NCI-H446 (cell line): ENCODE measurements at regions not wholly inside any gene's neighbourhood (a gene's known extent, or its start where the extent isn't known, plus 50 kb on each side); places are given as distances from the start of the nearest gene placed in this dataset.
"Not testable (repeated sequence)": the region's sequence is repeated elsewhere in the genome, so short reads cannot be mapped to it uniquely, and the experiment has no call there.

ENCODE experiments used
- DNase-seq, 2 experiments: peaks; one replicate each; lab custom pipeline; 2025; lab: John Stamatoyannopoulos, UW

DNA sequence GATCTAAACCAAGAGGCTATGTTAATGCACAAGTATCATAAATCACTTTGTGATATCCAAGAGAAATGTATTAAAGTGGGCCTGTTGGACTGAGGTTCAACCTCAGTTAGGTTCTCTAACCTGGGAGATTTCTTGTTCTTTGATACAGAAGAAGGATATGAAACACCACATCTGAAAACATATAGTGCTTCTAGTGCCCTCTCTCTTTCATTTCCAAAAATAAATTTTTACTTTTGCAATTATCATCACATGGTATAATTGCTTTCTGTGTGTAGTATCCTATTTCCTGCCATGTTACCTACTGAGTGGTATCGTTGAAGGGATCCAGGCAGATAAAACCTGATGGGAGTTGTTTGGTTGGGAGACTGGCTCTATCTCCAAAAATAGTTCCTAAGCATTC is 264.9 kb downstream of the CCER1 start:
- DNase-seq, result no peak

DNA sequence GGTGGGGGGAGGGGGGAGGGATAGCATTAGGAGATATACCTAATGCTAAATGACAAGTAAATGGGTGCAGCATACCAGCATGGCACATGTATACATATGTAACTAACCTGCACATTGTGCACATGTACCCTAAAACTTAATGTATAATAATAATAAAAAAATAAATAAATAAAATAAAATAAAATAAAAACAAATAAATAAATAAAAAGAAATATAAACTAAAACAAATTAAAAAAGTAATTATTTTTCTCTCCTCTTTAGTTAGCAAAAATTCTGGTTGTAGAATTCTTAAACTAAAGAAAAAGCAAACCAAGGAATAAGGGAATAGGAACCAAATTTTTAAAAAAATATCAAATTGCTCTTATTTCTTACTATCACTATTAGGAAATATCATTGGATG is 267.3 kb downstream of the CCER1 start:
- not testable (repeated sequence) for DNase-seq

DNA sequence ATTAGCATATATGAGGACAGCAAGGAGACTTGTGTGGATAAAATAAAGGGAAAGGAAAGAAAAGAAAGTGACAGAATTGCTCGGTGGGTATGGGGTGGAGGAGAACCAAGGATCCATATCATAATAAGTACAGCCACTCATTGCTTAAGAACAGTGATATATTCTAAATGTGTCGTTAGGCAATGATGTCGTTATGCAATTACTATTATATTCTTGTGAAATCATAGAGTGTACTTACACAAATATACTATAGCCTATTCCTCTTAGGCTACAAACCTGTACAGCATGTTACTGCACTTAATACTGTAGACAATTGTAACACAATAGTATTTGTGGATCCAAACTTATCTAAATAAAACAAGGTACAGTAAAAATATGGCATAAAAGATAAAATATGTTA is 271.1 kb downstream of the CCER1 start:
- no peak for DNase-seq

DNA sequence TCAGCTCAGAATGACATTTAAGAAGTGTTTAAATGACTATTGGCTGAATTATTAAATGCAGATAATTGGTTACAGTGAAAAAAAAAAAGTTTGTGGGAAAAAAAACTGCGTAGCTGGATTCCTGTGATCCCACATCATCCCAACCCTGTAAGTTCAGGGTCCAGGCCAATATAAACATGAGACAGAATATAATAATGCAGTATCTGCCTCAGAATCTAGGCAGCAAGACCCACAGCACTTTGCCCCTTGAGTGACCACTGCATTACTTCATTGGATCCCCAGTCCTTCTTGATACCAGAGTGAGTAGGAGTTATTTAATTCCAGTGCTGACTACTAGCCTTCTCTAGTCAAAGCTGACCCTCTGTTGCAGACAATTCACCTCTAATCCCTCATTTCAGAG is 272.6 kb downstream of the CCER1 start:
- no peak for DNase-seq

DNA sequence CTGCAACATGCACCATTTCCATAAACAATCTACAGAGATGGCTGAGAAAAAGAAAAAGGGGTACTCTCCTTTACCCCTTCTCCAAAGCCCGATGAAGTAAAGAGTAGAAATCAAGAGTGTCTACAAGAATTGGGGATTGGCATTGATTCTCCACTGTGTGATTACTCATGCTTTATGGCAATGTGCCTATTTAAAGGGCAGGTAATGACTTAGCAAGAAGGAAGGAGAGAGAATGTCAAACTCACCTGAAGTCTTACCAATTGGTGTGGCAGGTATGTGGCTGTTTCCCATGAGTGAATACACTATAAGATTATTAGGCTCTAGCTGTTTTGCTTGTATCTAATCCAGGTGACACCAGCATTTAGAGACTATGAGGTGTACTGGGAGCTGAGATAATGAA is 275.3 kb downstream of the CCER1 start:
- no peak for DNase-seq

DNA sequence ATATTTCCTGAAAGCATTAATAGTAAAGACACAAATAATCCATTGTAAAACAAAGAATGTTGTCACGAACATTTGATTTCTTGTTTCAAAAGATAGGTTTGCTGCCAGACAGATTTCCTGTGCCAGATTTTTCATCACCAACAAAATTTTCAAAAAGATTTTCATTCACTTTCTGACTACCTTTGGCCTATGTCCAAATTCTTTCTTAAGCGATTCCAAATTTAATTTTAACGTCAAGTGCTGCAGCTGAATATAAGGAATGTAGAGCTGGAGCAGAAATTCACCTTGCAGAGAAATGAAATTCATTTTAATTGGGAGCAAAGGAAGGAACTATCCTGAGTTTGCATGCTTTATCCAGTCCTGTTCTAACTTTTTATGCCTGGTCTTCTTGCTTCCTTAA is 277.4 kb downstream of the CCER1 start:
- peak in 1 of 2 experiments; percentile 6 for DNase-seq

DNA sequence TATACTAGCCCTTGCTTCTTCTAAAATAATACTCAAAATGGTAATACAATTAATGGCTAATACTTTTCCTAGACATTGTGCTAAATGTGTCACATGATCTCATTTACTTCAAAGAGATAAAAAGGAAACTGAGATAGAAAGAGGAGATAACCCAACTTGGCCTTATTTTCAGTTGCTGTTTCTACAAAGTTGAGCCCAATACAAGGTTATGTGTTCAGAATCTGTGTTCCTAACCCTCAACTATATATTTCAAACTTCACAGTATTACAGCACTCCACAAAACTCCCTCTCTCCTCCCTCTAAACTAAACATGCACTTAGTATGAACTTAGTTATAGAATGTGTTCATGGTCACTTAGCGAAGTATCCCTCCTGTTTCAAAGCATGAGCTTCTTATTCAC is 277.9 kb downstream of the CCER1 start:
- DNase-seq, result no peak

DNA sequence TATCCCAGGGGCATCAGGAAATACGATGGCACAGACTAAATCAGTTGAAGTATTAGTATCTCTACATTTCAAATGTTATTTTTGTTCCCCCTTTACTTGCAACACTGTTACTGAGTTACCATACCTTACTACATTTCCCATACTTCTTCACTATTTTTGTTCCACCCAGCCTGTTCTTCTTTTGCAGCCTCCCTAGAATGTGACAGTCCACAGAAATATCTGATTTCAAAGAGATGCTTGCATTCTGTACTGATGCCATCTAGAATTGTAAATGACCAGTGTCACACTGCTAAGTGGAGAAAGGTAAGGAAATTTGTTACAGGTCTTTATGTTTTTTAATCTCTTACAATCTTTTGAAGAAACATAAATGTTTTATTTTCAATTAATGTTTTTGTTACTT is 279.9 kb downstream of the CCER1 start:
- DNase-seq, result no peak

DNA sequence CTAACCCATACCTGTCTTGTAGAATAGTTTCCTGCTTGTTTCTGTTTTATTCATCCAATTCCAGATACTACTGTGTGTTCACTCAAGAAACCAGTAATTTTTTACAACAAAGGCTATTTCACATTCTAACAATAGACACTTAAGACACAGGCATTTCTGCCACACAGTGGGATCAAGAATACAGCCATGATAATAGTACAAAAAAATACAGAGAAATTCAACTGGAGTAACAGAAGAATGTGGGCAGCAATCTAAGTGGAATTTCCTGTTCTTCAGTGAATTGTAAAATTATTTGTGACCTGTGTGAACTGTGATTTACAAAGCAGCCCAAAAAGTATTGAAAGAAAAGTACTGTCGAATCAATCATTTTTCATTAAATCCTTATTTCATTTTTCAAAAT is 282.9 kb downstream of the CCER1 start:
- DNase-seq, result no peak

DNA sequence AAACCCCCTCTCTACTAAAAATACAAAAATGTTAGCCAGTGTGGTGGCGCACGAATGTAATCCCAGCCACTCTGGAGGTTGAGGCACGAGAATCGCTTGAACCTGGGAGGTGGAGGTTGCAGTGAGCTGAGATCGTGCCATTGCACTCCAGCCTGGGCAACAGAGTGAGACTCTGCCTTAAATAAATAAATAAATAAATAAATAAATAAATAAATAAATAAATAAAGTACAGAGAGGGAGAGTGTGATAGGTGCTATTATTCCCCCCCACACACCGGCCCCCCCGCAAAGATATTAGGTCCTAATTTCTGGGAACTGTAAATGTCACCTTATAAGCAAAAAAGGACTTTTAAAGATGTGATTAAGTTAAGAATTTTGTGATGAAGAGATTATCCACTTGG is 291.0 kb downstream of the CCER1 start:
- DNase-seq, result not testable (repeated sequence)

DNA sequence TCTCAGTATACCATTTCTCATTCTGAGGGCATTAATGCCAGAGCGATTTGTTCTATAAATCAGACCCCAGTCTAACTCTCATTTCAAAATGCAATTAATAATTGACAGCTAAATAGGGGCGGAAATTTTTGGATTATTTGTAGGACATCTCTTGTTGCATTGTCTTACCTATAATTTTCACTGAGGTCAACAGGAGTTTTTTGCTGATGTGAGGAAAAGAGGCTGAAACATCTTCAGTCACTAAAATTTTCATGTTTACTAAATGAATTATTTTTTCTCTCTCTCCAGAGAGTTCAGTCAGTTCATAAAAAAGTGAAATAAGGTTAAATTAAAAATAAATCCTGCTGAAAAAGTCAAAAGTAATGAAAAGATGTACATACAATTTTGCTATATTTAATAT is 295.9 kb downstream of the CCER1 start:
- DNase-seq, result no peak

DNA sequence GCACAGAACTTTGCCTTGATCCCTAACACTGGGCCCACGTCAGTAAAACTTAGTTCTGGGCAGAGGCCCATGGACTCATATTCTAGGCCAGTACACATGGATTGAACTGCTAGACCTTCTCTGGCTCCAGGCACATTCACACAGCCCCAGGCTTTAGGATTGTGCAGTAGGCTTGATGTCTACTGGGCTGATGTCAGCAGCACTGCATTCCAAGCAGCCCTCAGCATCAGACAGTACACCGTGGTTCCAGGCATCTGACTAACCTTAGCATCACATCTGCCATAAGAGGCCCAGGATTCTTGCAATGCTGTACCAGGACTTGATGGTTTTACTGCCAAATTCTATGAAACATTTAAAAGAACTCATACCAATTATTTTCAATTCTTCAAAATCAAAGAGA is 301.9 kb downstream of the CCER1 start:
- DNase-seq, result no peak

DNA sequence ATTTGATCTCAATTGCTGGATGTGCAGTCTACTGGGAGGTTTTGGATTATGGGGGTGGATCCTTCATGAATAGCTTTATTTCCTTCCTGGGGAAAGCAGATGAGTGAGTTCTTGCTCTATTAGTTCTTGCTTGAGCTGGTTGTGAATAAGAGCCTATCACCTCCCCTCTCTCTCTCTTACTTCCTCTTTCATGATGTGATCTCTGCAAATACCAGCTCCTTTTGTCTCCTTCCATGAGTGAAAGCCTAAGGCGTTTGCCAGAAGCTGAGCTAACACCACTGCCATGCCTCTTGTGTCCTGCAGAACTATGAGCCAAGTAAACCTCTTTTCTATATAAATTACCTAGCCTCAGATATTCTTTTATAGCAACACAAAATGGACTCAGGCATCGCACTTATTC is 302.7 kb downstream of the CCER1 start:
- DNase-seq, result no peak

DNA sequence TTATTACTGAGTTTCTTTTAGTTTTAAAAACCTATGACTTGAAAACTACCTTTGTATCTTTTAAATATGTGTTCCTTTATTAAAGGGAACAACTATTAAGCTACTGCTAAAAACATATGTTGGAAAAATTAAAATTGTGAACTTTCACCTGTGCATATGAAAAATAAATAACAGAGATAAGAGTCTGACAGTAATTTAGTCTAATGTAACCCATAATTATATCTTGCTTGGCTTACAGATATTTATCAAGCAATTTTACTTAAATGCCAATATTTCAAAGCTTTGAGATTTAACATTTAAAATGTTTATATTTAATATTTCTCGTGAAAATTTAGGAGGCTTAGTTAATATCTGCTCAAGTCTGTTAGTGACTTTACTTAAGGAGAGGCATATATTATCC is 309.8 kb downstream of the CCER1 start:
- DNase-seq, result no peak

DNA sequence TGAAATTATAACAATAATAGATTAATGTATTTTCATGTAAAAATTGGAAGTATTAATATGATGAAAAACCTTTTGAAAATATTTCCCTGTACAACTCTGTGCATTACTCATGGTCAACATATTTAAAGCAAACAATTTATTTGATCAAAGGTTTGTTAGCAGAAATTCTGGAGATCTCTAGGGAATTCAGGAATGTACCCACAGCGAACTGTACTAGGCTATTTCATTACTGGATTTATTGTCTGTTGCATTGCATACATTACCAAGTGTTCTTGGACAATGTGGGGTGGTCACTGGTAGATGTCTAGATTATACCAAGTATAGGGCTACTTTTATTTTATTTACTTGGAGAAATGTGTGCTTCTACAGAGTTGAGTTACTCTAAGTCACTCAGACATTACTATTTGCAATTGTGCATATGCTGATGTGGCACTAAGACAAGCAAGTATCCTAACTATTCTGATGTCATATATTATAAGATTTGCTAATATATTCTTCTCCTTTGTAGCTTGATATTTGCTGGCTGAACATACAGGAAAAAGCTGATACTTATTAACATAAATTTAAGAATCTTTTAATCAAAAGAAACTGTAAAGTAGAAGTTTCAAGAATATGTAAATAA is 323.3 kb downstream of the CCER1 start:
- no peak for DNase-seq

DNA sequence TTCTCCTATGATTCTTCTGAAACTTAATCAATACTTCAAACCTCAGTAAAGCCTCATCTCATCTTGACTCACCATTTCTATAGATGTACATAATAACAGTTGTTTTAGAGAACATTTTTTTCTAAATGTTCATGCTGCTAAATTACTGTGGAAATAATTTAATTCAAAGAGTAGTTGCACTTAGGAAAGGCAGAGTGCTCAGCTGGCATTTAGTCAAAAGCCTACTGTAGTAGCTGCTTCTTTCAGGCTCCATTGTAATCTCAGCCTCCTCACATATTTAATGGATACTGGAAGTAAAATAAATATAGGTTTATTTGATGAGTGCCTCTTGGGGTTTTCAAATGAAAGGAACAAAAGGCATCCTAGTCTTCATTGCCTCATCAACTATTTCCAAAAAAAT is 325.0 kb downstream of the CCER1 start:
- peak in 1 of 2 experiments; percentile 2 for DNase-seq

DNA sequence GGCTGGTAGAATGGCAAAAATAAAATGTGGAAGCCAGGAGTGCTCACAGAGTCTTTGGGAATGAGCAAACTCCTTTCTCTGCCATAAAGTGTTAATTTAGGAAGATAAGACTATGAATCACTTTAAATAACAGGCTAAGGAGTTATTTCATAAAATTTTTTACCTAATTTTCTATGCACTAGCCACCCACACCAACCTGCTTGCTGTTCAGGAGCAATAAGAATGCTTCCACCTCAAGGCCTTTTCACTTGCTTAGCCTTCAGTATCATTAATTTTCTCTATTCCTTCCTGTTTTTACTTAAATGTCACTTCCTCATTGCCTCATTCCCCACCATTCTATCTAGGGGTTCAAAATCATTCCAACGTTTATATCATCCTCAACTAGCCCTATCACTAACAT is 326.8 kb downstream of the CCER1 start:
- DNase-seq, result no peak

DNA sequence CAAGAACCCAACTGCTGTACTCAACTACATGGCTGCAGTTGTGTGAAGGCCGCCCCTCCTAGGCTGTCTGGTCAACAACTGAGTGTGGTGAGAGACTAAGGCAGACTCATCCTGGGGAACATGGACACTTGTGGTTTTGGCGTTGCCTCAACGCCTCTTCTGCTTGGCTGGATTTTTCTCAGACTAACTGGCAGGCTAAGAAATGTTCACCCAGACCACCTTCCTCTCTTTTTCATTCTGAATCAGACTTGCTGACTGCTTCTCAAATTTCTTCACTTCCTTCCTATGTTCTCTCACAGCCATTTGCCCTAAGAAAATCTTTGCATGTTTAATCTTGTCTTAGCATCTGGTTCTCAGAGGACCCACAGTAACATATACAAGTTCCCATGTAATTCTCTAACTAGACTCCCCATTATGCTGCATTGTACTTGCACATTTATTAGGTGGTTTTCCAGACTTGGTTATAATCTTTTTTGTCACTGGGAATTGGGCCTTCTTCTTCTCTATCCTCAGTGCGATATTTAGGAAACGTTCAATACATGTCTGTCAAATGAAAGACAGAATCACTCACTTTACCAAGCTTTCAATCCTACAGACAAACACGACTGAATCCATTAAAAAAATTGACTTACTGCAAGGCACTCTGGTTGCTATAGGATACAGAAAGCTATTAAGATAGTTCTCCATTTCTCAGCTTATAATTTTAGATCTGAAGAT is 327.6 kb downstream of the CCER1 start:
- no peak for DNase-seq

DNA sequence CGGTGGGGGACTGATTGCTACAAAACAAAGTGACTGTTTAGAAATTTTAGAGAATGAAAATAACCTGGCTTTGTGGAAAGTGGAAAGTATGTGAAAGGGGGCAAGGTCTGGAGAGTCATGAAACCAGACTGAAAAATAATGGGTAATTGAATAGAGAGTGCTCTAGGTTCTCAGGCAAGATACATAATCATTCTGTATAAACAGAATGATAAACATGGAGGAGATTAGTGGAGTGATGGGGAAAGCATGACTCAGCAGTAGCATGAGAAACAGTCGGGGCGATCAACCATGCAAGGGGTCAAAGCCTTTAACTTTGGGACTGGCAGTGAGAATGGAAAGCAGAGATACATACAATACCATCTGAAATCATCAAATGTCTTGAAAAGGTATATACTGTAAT is 332.5 kb downstream of the CCER1 start:
- no peak for DNase-seq

DNA sequence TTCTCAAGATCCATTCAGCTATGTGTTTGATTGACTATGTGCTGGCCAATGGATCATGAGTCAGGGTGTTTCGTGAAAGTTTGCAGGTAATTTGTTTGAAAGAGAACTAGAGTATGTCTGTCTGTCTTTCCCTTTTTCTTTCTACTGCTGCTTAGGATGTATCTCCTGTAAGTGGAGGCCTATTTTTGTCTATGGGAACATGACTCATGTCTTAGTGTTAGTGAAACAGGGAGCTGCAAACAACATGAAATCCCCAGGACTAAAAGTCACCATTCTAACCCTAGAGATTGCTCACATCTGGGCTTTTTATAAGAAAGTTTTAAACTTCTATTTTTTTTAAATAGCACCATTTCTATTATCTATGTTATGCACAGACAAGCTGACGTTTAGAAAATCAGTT is 333.0 kb downstream of the CCER1 start:
- DNase-seq, result no peak

DNA sequence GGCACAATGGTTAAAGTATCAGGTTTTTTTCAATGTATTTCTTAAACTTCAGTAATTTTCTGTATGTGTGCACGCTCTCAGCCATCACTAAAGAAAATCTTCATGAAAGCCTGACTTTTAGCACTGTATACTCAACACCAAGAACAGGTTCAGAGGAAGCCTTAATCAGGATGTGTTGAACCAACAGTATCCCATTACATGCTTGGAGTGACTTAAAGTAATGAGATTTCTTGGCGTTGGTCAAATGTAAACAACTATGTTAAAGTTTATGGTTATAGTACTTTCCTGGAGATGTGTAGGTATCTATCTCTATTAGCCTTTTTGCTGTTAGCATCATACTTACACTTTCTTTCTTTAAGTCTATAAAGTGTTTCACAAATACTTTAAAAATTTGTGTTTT is 335.0 kb downstream of the CCER1 start:
- DNase-seq, result no peak

DNA sequence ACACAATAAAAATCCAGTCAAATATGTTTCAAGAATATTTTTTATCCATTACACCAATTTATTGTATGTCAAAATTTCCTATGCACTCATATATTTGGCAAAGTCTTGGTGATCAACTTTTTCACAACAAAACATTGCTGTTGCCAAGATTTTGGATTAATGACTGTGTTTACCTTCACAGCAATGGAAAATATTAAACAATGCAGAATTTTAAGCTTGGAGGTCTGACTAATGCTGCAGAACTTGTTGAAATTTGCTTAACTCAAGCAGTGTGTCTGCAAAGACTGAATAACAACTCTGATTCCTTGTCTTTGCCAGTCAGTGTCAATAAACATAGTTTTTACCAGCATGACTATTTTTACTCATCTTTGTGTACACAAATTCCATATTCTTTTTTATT is 336.4 kb downstream of the CCER1 start:
- DNase-seq, result no peak

DNA sequence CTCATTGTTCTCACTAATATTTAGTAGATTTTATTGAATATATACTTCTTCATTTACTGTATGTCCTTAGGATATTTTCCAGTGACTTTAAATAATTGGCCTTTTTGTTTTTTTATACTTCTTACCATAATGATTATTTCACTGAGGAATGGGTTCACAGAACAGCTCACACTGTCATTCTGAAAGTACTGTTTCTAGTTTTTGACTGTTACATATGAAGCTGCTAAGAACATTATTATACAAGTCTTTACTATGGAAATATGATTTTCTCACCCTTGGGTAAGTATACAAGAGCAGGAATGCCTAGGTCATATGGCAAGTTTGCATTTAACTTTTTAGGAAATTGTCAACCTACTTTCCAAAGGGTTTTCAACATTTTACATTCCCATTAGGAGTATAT is 343.1 kb downstream of the CCER1 start:
- DNase-seq, result no peak

DNA sequence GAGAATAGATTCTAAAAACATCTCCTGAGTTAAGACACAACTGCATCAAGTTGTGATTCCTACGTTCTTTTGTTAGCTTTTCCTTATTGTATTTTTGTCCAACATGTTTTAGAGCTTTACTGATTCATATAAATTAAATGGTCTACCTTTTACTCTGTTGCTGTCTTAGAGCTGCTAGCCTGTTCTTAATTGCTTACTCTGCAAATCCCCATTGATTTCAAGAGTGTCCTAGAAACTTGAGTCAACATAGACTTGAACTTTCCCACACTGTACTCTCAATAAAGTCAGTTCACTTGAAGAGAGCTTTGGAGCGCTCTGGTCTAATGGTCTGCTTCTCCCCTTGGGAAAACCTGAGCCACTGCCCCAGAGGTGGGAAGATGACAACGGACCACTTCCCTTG is 343.9 kb downstream of the CCER1 start:
- no peak for DNase-seq
